ENCODE measurements at regions not wholly inside any gene's neighbourhood (a gene's known extent, or its start where the extent isn't known, plus 50 kb on each side); places are given as distances from the start of the nearest gene placed in this dataset.

DNA sequence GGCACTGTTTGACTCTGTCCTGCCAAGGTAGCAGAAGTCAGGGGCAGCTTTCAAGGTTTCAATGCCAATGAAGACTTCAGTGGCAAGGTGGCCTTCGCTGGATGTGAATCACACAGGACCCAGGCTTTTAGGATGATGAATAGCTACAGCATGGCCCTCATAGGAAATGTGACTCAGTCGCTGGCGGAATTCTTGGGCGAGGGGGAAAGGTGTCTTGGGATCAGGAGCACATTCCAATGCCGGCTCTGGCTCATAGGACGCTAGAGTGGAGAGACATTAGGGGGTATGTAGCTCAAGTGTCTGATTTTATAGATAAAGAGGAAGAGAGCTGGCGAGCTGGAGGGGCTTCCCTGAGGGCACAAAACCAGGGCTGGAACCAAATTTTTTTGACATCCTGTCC is 68.6 kb downstream of the SMIM21 start:
- Histone ChIP-seq H3K36me3 (ENCODE audit: low read depth) (no peaks in the 10 kb centered on the region), H3K9me3 (peaks cover under 1% of the 10 kb centered on the region), H3K4me3 (no peak overlapping the region), H3K4me1 (ENCODE audit: low read depth) (no peaks in the 10 kb centered on the region)
- no peak for TF ChIP-seq CTCF (IDR thresholded peaks at IDR 0.05)
- DNase-seq: no peak
- intact Hi-C loops (cut with DNase I, micrococcal nuclease): no loop called here
- no peak for ATAC-seq

- Histone ChIP-seq H3K9me3 (peaks cover 17% of the 10 kb centered on the region), H3K36me3 (ENCODE audit: low read depth) (no peaks in the 10 kb centered on the region), H3K4me3 (no peak overlapping the region), H3K4me1 (ENCODE audit: low read depth) (peaks cover 10% of the 10 kb centered on the region)
- intact Hi-C loops (cut with DNase I, micrococcal nuclease): no loop called here
- ATAC-seq (no peak), DNase-seq (no peak)
- TF ChIP-seq CTCF (IDR thresholded peaks at IDR 0.05): no peak
These were observed 74.1 kb downstream of the SMIM21 start for GRCh38 chr18:75353357-75353756.

DNA sequence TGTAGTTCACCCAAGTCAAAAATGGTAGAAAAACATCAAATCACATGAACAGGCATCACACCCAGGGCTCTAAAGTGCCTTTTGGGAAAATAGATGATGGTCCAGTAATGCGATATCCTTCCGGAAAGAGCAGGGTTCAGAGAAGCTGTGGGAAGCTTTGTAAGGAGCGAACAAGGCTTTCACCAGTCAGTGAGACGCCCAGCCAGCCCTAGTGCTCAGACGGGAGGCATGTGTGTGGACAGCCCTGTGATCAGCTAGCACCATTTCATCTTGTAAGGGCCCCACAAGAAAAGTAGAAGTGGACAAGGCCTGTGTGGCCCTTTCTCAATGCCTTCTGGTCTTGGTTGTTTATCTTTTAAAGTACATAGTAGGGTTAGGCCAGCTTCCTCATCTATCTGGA is 76.1 kb downstream of the SMIM21 start:
- H3K36me3 ChIP-seq (ENCODE audit: low read depth): no peaks in the 10 kb centered on the region
- H3K4me3 ChIP-seq: no peak overlapping the region
- peaks cover 17% of the 10 kb centered on the region for H3K9me3 ChIP-seq
- H3K4me1 ChIP-seq (ENCODE audit: low read depth): peaks cover 10% of the 10 kb centered on the region
- TF ChIP-seq CTCF (IDR thresholded peaks at IDR 0.05): no peak
- ATAC-seq (no peak), DNase-seq (no peak)
- intact Hi-C loops (cut with DNase I, micrococcal nuclease): no loop called here

GRCh38 chr18:75350857-75351256 is 76.6 kb downstream of the SMIM21 start:
- peak in 1 of 3 donors; percentile 38 for DNase-seq
- Histone ChIP-seq H3K4me1 (ENCODE audit: low read depth) (peaks cover 10% of the 10 kb centered on the region), H3K36me3 (ENCODE audit: low read depth) (no peaks in the 10 kb centered on the region), H3K9me3 (peaks cover 17% of the 10 kb centered on the region), H3K4me3 (no peak overlapping the region)
- intact Hi-C loops (cut with DNase I, micrococcal nuclease): no loop called here
- peak; percentile 53 for ATAC-seq
- TF ChIP-seq CTCF (IDR thresholded peaks at IDR 0.05): no peak

GRCh38 chr18:75350512-75350839 is 77.0 kb downstream of the SMIM21 start:
- intact Hi-C loops (cut with DNase I, micrococcal nuclease): no loop called here
- DNase-seq (peak in 1 of 3 donors; percentile 58), ATAC-seq (peak; percentile 99)
- Histone ChIP-seq H3K36me3 (ENCODE audit: low read depth) (no peaks in the 10 kb centered on the region), H3K9me3 (peaks cover 17% of the 10 kb centered on the region), H3K4me3 (no peak overlapping the region), H3K4me1 (ENCODE audit: low read depth) (peaks cover 10% of the 10 kb centered on the region)
- no peak for TF ChIP-seq CTCF (IDR thresholded peaks at IDR 0.05)
